PC-9 (cell line): ENCODE measurements at regions not wholly inside any gene's neighbourhood (a gene's known extent, or its start where the extent isn't known, plus 50 kb on each side); places are given as distances from the start of the nearest gene placed in this dataset.

Source experiments
- BruUV-seq: library from RNA; stranded (reverse); fragments of 400-500 nt; replicated peaks from 2 replicates; lab custom pipeline; 2021; lab: Mats Ljungman, UMichigan
- CTCF ChIA-PET: fragments of 300-600 bp; sonication (Branson Sonifier 250); formaldehyde crosslinking; loops from one replicate; lab custom pipeline; 2022; ENCODE audit warnings: antibody characterized with exemption; lab: Charles Lee
- POLR2A ChIA-PET: fragments of 300-600 bp; sonication (Branson Sonifier 250); formaldehyde crosslinking; loops from one replicate; lab custom pipeline; 2022; ENCODE audit warnings: antibody characterized with exemption; ENCODE audit not compliant: unreplicated experiment; lab: Charles Lee
- DNase-seq, 2 experiments: peaks; one replicate each; pipeline versions ENCODE4 v3.0.0 to v3.0.0-alpha.2; 2015 to 2022; ENCODE audit warnings: mixed read lengths in 1 of 2
- H2AFZ ChIP-seq: fragments of 200-600 bp; sonication (generic); 2 replicates; pipeline ENCODE4 v1.8.1; 2017; ENCODE audit warnings: antibody characterized with exemption
- H3F3A ChIP-seq: fragments of 200-600 bp; sonication (generic); 2 replicates; pipeline ENCODE4 v1.8.1; 2017; ENCODE audit warnings: antibody characterized with exemption, mild to moderate bottlenecking, low read depth; ENCODE audit not compliant: insufficient read depth
- H3K27ac ChIP-seq: fragments of 200-600 bp; sonication (generic); 2 replicates; pipeline ENCODE4 v1.6.1; 2016; ENCODE audit warnings: mixed run types
- H3K27me3 ChIP-seq: fragments of 200-600 bp; sonication (generic); 2 replicates; pipeline ENCODE4 v1.6.1; 2016; ENCODE audit warnings: low read depth, mixed run types; ENCODE audit not compliant: insufficient read depth
- H3K36me3 ChIP-seq: fragments of 200-600 bp; sonication (generic); 2 replicates; pipeline ENCODE4 v1.6.1; 2016; ENCODE audit warnings: low read depth, mixed run types
- H3K4me1 ChIP-seq: fragments of 200-600 bp; sonication (generic); replicated peaks from 2 replicates; pipeline ENCODE4 v1.6.1; 2016; ENCODE audit warnings: mixed run types; ENCODE audit not compliant: insufficient read depth
- H3K4me2 ChIP-seq: fragments of 200-600 bp; sonication (generic); 2 replicates; pipeline ENCODE4 v1.6.1; 2017; ENCODE audit warnings: mixed run types
- H3K4me3 ChIP-seq: fragments of 200-600 bp; sonication (generic); 2 replicates; pipeline ENCODE4 v1.6.1; 2016; ENCODE audit warnings: mixed run types
- H3K79me2 ChIP-seq: fragments of 200-600 bp; sonication (generic); 2 replicates; pipeline ENCODE4 v1.6.1; 2017; ENCODE audit warnings: low read depth, mixed run types
- H3K9me2 ChIP-seq: fragments of 200-600 bp; sonication (generic); 2 replicates; pipeline ENCODE4 v1.8.1; 2017; ENCODE audit warnings: mild to moderate bottlenecking; ENCODE audit not compliant: insufficient read depth
- H3K9me3 ChIP-seq: fragments of 200-600 bp; sonication (generic); 2 replicates; pipeline ENCODE4 v1.8.1; 2016; ENCODE audit warnings: low read depth; ENCODE audit not compliant: insufficient read depth
- H4K20me1 ChIP-seq: fragments of 200-600 bp; sonication (generic); 2 replicates; pipeline ENCODE4 v1.8.1; 2017; ENCODE audit not compliant: insufficient read depth
- EZH2 ChIP-seq: fragments of 200-600 bp; sonication (generic); IDR thresholded peaks from 2 replicates; pipeline ENCODE4 v1.8.0; 2017; ENCODE audit warnings: antibody characterized with exemption, low read depth
- intact Hi-C: fragments of 100-400 bp; cut with micrococcal nuclease; formaldehyde crosslinking; loops from one replicate; pipeline ENCODE4 v1.10.0; 2022; ENCODE audit not compliant: unreplicated experiment
- TF ChIP-seq, protein P1 (sequence below): fragments of 200-600 bp; sonication (generic); conservative IDR thresholded peaks from 2 replicates; pipeline ENCODE4 v1.6.1; 2017; ENCODE audit warnings: mixed run types, antibody characterized with exemption, mild to moderate bottlenecking, moderate library complexity

DNA sequence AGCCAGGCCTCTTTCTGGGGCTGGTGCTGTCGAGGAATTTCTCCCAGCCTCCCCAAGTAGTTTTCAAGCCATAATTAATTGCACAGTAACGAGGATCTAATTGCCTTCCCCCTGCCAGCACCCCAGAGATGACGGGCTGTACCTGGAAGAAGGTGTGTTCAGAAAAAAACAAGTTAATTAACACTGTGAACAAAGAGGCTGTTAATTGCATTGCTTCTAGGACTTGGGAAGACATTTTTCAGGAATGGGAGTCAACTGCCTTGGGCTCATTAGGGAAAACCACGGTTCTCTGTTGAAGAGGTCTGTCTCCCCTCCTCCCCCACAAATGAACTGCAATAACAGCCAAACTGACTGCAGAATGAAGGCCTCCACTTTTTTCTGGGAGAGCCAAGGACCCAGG, 176.7 kb downstream of the CCT6B start:
- ChIA-PET CTCF (no interaction called here), POLR2A (no interaction called here)
- no peaks in the 10 kb centered on the region for H3F3A ChIP-seq
- H3K4me2 ChIP-seq = no peak overlapping the region
- no peak overlapping the region for H3K27ac ChIP-seq
- no peaks in the 10 kb centered on the region for H3K4me1 ChIP-seq
- H3K9me3 ChIP-seq = peaks cover 5% of the 10 kb centered on the region; the same call in 1 of the 2 replicates
- no TSS peak for BruUV-seq
- intact Hi-C loops = no loop called here
- H3K4me3 ChIP-seq = no peak overlapping the region
- DNase-seq = no peak
- no peaks in the 10 kb centered on the region for H4K20me1 ChIP-seq
- peaks cover 34% of the 10 kb centered on the region; the same call in 1 of the 2 replicates for H3K27me3 ChIP-seq
- no peak overlapping the region for H2AFZ ChIP-seq
- H3K36me3 ChIP-seq = no peaks in the 10 kb centered on the region
- H3K79me2 ChIP-seq = no peaks in the 10 kb centered on the region
- H3K9me2 ChIP-seq = no peaks in the 10 kb centered on the region
- TF ChIP-seq, protein P1, sequence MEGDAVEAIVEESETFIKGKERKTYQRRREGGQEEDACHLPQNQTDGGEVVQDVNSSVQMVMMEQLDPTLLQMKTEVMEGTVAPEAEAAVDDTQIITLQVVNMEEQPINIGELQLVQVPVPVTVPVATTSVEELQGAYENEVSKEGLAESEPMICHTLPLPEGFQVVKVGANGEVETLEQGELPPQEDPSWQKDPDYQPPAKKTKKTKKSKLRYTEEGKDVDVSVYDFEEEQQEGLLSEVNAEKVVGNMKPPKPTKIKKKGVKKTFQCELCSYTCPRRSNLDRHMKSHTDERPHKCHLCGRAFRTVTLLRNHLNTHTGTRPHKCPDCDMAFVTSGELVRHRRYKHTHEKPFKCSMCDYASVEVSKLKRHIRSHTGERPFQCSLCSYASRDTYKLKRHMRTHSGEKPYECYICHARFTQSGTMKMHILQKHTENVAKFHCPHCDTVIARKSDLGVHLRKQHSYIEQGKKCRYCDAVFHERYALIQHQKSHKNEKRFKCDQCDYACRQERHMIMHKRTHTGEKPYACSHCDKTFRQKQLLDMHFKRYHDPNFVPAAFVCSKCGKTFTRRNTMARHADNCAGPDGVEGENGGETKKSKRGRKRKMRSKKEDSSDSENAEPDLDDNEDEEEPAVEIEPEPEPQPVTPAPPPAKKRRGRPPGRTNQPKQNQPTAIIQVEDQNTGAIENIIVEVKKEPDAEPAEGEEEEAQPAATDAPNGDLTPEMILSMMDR = no peak
- TF ChIP-seq EZH2 = no peak

DNA sequence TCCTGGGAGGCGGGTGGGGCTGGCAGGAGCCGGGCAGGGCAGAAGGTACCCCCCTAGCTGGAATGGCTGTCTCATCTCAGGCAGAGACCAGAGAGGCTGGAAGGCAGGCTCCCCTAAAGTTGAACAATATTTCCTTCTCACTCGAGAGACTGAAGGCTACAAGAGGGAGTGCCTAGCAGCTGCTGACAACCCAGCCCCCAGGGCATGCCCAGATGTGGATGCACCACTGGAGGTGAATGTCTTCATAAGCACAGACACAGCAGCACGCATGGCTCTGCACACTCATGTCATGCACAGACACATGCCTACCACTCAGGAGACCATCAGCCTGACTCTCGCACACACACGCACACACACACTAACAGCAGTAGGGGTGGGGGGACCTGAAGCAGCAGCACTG, 179.0 kb downstream of the CCT6B start:
- Histone ChIP-seq H3K27ac (no peak overlapping the region), H3K4me1 (no peaks in the 10 kb centered on the region), H3F3A (no peaks in the 10 kb centered on the region), H3K4me2 (no peak overlapping the region), H3K27me3 (peaks cover 37% of the 10 kb centered on the region), H3K4me3 (no peak overlapping the region), H2AFZ (no peak overlapping the region), H3K79me2 (no peaks in the 10 kb centered on the region), H3K9me2 (no peaks in the 10 kb centered on the region), H3K9me3 (peaks cover 5% of the 10 kb centered on the region; the same call in 1 of the 2 replicates), H4K20me1 (no peaks in the 10 kb centered on the region), H3K36me3 (no peaks in the 10 kb centered on the region)
- no TSS peak for BruUV-seq
- no peak for DNase-seq
- no peak for TF ChIP-seq EZH2
- TF ChIP-seq, protein P1 = no peak
- ChIA-PET POLR2A (no interaction called here), CTCF (no interaction called here)
- intact Hi-C loops = no loop called here

DNA sequence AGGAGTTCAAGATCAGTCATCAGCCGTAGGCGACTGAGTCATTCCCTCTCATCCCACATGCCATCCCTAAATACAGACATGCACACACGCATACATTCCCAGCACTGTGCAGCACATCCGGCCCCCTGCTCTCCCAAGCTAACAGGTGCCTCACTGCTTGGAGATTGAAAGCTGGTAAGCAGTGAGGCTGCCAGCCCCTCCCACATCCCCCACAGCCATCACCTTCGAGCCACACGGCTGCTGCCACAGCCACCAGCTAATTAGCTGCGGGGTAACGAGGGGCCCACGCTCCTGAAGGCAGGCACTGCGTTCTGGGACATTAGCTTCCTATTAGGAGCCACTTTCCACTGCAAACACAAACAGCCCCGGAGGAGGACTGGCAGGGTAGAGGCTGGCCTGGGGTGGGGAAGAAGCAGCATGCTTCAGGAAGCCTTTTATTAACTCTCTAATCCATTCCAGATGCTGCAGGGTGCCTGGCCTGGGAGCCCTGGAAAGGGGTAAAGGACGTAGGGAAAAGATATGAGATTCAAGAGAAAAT, 179.6 kb downstream of the CCT6B start:
- ChIA-PET CTCF (no interaction called here), POLR2A (no interaction called here)
- H3F3A ChIP-seq = no peaks in the 10 kb centered on the region
- no peaks in the 10 kb centered on the region for H3K4me1 ChIP-seq
- H3K4me3 ChIP-seq = no peak overlapping the region
- H3K79me2 ChIP-seq = no peaks in the 10 kb centered on the region
- no peak overlapping the region for H3K4me2 ChIP-seq
- no peaks in the 10 kb centered on the region for H4K20me1 ChIP-seq
- TF ChIP-seq, protein P1 = no peak
- no peak for TF ChIP-seq EZH2
- no peak overlapping the region for H3K27ac ChIP-seq
- no TSS peak for BruUV-seq
- peaks cover 39% of the 10 kb centered on the region for H3K27me3 ChIP-seq
- no peak overlapping the region for H2AFZ ChIP-seq
- H3K36me3 ChIP-seq = no peaks in the 10 kb centered on the region
- intact Hi-C loops = no loop called here
- no peaks in the 10 kb centered on the region for H3K9me2 ChIP-seq
- DNase-seq = no peak
- peaks cover 5% of the 10 kb centered on the region; the same call in 1 of the 2 replicates for H3K9me3 ChIP-seq
